Glomerular visceral epithelial cell (primary cell): ENCODE measurements at regions not wholly inside any gene's neighbourhood (a gene's known extent, or its start where the extent isn't known, plus 50 kb on each side); places are given as distances from the start of the nearest gene placed in this dataset.
"Not testable (repeated sequence)": the region's sequence is repeated elsewhere in the genome, so short reads cannot be mapped to it uniquely, and the experiment has no call there.

Source experiments
- DNase-seq: peaks from one replicate; pipeline ENCODE4 v3.0.0-alpha.2; 2016; ENCODE audit errors: extremely low spot score

GRCh38 chr17:20941872-20942271, 100.9 kb downstream of the USP22 start:
- no peak for DNase-seq

DNA sequence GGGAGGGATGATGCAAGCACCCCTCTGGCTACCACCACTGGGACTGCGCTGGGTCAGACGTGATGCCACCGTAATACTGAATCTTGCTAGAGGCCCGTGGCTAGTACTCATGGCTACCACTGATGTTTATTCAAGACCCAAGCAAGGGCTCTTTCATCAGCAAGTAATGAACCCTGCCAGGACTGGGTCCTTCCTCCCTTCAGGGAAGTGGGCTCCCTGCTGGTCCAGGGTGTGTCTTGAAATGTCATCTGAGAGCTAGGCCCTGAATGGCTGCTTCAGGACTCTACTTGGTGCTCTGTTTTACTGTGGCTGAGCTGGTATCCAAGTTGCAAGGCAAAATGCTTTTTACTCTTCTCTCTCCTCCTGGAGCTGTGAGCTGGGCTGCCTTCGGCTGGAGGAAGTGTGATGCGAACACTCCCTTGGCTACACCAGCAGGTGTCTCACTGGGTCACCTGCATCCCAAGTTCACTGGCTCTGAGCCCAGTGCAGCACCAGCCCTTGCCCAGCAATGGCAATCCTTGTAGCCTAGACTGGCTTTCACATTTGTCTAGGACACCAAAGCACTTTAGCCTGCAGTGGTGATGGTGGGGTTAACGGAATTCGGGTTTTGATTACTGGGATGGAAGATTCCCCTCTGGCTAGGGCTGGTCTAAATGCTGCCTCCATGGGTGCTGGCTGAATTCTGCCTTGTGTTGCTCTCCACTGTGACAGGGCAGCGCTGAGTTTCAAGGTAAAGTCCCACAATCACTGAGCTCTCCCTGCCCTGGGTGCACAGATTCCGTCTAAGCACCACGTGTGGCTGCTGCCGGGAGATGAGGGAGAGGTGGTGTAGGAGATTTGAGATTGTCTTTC, 98.6 kb downstream of the USP22 start:
- peak; percentile 25 for DNase-seq

DNA sequence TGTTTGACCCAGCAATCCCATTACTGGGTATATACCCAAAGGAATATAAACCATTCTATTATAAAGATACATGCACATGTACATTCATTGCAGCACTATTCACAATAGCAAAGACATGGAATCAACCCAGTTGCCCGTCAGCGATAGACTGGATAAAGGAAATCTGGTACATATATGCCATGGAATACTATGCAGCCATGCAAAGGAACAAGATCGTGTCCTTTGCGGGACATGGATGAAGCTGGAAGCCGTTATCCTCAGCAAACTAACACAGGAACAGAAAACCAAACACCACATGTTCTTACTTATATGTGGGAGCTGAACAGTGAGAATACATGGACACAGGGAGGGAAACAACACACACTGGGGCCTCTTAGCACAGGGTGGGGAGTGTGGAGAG, 95.1 kb downstream of the USP22 start:
- DNase-seq = not testable (repeated sequence)

- no peak for DNase-seq
These were observed 93.6 kb downstream of the USP22 start for GRCh38 chr17:20948984-20949777.
